22Rv1 (cell line): ENCODE measurements at regions not wholly inside any gene's neighbourhood (a gene's known extent, or its start where the extent isn't known, plus 50 kb on each side); places are given as distances from the start of the nearest gene placed in this dataset.

Experiments
- ZFX ChIP-seq: fragments of 450-650 bp; IDR thresholded peaks from 2 replicates; pipeline ENCODE4 v1.6.1; 2017; ENCODE audit warnings: antibody characterized with exemption, borderline replicate concordance
- TF ChIP-seq, protein P1 (sequence below): fragments of 450-650 bp; IDR thresholded peaks from 2 replicates; pipeline ENCODE4 v1.5.1; 2017; ENCODE audit warnings: mild to moderate bottlenecking

DNA sequence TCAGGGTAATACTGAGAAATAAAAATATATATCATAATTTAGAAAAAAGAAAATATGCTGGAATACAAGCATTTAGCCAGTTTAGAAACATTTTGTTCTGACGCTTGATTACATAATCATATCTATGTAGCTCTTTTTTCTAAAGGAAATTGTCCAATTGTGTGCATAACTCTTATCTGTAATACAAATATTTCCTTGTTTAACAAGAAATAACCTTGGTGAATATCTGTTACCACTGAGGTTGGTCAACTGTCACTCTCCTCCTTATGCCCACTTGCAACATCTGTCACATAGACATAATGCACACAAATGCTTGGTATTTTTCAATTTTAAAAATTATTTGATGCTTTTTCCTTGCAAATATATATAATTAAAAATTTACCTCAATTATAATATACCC, 609.7 kb downstream of the TLL1 start:
- TF ChIP-seq, protein P1, sequence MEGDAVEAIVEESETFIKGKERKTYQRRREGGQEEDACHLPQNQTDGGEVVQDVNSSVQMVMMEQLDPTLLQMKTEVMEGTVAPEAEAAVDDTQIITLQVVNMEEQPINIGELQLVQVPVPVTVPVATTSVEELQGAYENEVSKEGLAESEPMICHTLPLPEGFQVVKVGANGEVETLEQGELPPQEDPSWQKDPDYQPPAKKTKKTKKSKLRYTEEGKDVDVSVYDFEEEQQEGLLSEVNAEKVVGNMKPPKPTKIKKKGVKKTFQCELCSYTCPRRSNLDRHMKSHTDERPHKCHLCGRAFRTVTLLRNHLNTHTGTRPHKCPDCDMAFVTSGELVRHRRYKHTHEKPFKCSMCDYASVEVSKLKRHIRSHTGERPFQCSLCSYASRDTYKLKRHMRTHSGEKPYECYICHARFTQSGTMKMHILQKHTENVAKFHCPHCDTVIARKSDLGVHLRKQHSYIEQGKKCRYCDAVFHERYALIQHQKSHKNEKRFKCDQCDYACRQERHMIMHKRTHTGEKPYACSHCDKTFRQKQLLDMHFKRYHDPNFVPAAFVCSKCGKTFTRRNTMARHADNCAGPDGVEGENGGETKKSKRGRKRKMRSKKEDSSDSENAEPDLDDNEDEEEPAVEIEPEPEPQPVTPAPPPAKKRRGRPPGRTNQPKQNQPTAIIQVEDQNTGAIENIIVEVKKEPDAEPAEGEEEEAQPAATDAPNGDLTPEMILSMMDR, result no peak
- TF ChIP-seq ZFX, result no peak
